NCI-H2196 treated with DMSO at 0.1 percent for 48 hours (cell line): ENCODE measurements at regions not wholly inside any gene's neighbourhood (a gene's known extent, or its start where the extent isn't known, plus 50 kb on each side); places are given as distances from the start of the nearest gene placed in this dataset.

Experiments
- DNase-seq: peaks from one replicate; lab custom pipeline; 2025; ENCODE audit not compliant: unreplicated experiment; lab: John Stamatoyannopoulos, UW

DNA sequence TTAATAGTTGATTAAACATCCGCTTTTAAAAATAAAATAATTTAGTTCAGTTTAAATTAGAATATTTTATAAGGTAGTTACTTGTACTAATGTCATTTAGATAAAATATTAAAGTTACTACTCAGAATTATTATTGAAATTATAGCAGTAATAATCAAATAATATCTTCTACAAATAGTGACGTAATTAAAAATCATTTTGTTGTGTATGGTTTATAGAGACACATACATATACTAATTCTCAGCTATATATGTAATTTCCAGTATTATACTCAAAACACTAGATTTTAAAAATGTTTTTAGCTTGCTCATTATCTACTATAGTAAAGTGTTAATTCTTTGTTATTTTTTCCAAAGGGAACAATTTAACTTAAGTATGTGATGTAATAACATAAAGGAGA lies 435.2 kb upstream of the MANEA start:
- DNase-seq: no peak

DNA sequence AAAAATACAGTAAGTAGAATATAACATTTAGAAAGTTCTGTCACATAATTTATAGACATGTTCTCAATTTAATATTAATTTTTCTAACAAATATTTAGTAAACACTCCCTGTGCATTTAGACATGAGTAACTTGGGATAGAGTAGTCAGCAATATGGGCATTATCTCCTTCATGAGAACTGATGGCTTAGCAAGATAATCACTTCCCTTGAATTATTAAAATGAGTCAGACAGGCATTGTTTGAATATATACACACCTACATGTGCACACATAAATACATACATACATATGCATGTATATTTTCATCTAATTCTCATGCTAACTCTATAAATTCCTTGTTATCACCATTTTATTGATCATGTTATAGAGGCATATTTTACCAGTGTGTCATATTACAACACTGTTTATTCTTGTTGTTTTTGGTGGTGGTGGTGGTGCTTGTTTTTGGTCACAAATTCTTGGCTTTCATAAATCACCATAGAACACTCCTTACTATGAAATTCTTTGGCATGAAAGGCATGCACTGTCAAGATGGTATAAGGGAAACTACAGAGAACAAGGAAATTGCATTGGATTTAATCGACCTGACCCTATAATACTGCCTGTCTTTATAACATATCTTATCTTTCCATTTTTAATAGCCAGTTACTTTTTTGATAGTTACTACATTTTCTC lies 434.5 kb upstream of the MANEA start:
- no peak for DNase-seq

DNA sequence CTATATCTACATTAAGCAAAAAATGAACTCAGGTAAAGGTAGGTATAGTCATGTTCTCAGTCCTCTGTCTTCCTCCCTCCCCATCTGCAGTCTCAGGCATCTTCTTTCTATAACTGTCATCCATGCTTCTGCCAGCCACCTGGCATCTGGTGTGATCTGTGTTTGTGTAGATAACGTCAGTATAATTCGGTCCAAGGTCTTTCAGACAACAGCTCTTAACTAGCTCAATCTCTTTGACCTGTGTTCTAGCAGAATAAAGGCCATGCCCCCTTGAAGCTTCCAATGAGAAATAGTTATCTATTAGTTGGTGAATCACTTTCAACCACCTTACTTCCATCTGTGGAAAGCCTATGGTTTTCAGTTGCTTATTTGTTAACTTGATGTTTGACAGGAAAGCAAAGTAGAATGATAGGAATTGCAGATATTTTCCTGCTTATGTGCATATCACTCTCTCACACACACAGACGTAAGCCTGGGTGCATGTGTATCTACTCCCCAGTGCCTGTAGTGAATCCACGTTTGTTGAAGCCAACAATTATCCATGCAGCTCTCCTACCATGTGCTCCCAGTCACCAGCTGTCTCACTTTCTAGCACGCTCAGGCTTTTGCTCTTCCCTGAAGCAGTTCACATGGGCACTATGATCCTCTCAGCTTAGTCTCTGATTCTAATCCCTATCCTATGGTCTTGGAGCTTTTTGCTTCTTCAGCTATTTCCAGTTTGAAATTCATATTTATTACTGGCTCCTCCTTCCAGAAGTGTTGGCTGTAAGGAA lies 433.7 kb upstream of the MANEA start:
- no peak for DNase-seq

DNA sequence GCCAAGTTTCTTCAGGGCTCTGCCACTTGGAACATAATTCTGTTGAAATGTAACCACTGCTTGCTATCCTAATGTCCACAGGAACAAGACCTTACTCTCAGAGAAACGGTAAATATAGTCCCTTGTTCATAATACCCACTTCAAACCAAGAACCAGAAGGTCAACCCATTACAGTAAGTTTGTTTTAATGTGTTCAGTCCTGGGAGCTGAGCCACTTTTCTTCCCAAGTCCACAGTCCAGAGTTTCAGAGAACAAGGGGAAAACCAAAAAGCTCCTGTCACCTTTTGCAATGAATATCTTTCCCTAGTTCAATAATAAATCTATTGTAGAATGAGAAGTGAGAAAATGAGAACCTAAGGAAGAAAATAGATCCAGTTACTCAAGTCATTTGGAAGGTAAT lies 431.9 kb upstream of the MANEA start:
- DNase-seq: no peak

- no peak for DNase-seq
Observed at GRCh38 chr6:95159557-95159956, 417.8 kb upstream of the MANEA start.

- DNase-seq: no peak
Observed at GRCh38 chr6:95169775-95170174, 407.6 kb upstream of the MANEA start.

DNA sequence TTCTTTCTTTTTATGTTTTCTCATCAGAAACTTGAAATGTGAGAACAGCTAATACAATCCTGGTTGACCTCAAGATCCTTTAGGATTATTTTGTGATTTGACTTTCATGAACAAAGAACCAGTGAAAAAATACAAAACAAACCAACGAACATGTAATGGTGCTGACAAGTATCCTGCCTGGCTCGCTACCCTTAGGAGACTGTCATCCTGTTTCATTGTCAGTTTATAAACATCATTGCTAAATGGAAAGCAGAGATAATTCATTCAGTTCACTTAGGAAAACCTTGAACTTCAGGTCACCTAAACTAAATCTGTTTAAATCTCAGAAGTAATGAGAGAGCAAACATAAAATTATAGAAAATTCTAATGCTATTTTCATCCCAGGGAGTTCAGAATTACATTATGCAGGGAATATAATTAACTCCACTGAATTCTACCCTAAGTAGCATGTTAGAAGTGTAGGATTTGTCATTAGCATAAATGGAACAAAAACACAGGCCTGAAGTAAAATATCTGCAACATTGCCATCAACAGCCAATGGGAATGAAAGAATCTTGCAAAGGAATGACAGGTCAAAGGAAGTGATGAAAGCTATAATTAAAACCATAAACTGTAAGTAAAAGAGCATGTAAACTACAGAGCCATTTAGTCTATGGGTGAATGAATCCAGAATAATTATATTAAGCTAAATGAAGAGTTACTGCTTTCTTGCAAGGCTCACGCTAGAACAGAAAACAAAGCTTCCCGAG lies 401.2 kb upstream of the MANEA start:
- DNase-seq: no peak

DNA sequence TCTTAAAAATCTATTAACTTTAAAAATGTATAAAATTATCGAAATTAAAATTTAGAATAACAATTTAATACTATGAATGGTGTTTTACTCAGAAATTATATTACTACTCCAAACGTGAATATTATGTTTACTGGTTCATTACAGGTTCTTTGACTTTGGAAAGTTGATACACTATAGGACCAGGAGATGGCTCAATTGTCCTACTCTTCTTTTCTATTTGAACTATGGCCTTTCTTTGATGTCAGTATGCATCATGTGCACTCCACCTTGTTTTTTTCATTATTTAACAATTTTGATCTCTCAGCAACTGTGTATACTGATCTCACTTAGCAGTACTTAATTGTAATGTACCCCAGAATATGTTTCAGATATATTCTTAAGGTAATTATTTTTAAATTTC lies 391.5 kb upstream of the MANEA start:
- no peak for DNase-seq

GRCh38 chr6:95186710-95187109 lies 390.6 kb upstream of the MANEA start:
- no peak for DNase-seq

- DNase-seq: no peak
Observed at GRCh38 chr6:95197590-95197989, 379.7 kb upstream of the MANEA start.

- DNase-seq: no peak
Observed at GRCh38 chr6:95203153-95203754, 374.1 kb upstream of the MANEA start.

DNA sequence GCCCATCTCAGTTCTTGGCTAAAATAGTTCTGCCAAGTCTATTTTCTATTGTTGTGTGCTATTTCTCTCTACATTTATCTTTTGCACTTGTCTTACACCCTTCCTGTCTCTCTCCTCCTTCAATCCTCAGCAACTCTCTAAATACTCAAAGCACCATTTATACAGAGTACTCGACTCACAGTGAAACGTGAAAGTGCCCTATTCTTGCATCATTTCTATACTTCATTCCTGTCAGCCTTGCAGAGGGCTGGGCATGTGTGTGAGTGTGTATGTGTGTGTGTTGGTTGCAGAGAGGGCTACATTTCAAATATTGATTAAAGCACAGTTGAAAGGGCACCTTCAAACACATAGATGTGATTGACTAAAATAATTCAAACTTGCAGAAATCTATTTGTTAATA lies 373.2 kb upstream of the MANEA start:
- DNase-seq: no peak

DNA sequence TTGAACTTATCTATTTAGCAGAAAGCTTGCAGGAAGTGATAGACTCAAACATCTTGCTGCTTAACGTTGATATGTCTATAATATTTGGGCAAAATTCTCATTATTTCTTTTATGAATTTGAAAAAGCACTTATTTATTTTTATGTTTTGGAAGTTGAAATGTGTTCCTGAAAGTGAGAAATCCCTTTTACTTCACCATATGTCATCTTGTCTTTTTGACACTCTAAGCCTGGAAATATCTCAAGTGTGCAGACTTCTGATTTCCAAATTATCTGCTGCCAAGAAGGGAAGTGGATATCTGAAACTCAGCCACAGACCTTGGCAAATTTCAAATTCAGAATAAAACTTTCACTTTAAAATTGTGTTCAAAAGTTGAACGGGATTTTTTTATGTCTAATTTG lies 368.7 kb upstream of the MANEA start:
- DNase-seq: no peak

- DNase-seq: no peak
Observed at GRCh38 chr6:95209074-95209473, 368.3 kb upstream of the MANEA start.

- DNase-seq: no peak
Observed at GRCh38 chr6:95216555-95216954, 360.8 kb upstream of the MANEA start.

- no peak for DNase-seq
Observed at GRCh38 chr6:95227351-95227750, 350.0 kb upstream of the MANEA start.

GRCh38 chr6:95228636-95229035 lies 348.7 kb upstream of the MANEA start:
- no peak for DNase-seq

DNA sequence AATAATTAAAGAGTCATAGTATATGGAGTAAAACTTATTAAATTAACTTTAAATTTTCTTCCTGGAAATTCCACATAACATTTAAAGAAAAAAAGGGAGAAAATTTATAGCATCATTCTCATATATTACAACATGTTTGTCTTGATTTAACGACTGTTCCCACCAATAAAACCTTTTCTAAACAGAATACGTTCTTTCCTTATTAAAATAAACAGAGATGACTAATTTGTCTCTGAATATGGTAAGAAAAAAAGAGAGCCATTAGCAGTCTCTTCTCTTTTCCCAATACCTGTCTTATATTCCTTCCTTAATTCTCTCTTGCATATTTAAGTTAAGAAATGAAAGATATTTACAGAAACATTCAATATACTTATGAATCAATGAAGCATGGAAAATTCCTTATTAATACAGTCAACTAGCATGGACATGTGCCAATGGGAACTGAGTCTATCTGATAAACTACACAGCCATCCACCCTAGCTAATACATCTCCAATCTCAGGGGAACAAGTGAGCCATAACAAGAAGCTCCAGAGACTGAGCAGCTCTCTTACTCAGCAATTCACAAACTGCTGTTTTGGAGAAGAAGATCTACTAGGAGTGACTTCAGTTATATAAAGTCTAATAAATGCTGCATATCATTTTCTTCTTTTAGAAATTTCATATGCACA lies 347.1 kb upstream of the MANEA start:
- DNase-seq: no peak

GRCh38 chr6:95231416-95231815 lies 345.9 kb upstream of the MANEA start:
- no peak for DNase-seq

- DNase-seq: no peak
Observed at GRCh38 chr6:95232446-95232845, 344.9 kb upstream of the MANEA start.

DNA sequence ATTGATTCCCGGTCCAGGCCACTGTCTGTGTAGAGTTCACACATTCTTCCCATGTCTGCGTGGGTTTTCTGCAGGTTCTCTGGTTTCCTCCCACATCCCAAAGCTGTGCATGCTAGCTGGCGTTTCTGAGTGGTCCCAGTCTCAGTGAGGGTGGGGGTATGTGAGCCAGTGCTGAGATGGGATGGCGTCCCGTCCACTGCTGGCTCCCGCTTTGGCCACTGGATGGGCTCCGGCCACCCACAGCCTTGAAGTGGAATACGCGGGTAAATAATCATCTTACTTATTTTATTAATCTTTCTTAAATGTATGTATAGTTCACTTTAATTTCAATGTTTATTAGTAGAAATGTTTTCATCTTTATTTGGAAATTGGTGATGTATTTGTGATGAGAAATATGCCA lies 343.5 kb upstream of the MANEA start:
- DNase-seq: no peak
